ENCODE measurements at regions not wholly inside any gene's neighbourhood (a gene's known extent, or its start where the extent isn't known, plus 50 kb on each side); places are given as distances from the start of the nearest gene placed in this dataset.

- TF ChIP-seq SKI (IDR thresholded peaks at IDR 0.05; ENCODE audit: partially characterized antibody), result no peak
- peak; percentile 87; the same call in 1 of the 2 replicates for TF ChIP-seq SMARCE1 (IDR thresholded peaks at IDR 0.05; ENCODE audit: borderline replicate concordance)
- TF ChIP-seq PHF21A (CRISPR knock-in tag; IDR thresholded peaks at IDR 0.05), result peak; percentile 45; the same call in 1 of the 2 replicates
- TF ChIP-seq ZBTB8A (CRISPR knock-in tag; IDR thresholded peaks at IDR 0.05; ENCODE audit: borderline replicate concordance, low read depth), result no peak
- TF ChIP-seq TEAD3 (CRISPR knock-in tag; optimal IDR thresholded peaks at IDR 0.05; ENCODE audit: borderline replicate concordance), result peak; percentile 76
- no peak for TF ChIP-seq TFAP4 (IDR thresholded peaks at IDR 0.05; ENCODE audit: borderline replicate concordance, low read depth)
- no peak for TF ChIP-seq ZNF160 (CRISPR knock-in tag; IDR thresholded peaks at IDR 0.05)
- peak; percentile 55; the same call in 1 of the 2 replicates for TF ChIP-seq HNF1A (IDR thresholded peaks at IDR 0.05; ENCODE audit: low read depth)
- no peak for TF ChIP-seq HNF1A (CRISPR knock-in tag; IDR thresholded peaks at IDR 0.05; ENCODE audit: borderline replicate concordance)
- peak; percentile 97 for TF ChIP-seq MIXL1 (CRISPR knock-in tag; IDR thresholded peaks at IDR 0.05)
- TF ChIP-seq ZNF281 (CRISPR knock-in tag; IDR thresholded peaks at IDR 0.05; ENCODE audit: borderline replicate concordance), result no peak; the same call in 1 of the 2 replicates
- no peak for TF ChIP-seq ZNF607 (CRISPR knock-in tag; IDR thresholded peaks at IDR 0.05; ENCODE audit: borderline replicate concordance)
- TF ChIP-seq TMF1 (CRISPR knock-in tag; IDR thresholded peaks at IDR 0.05; ENCODE audit: low read depth), result no peak
- no peak for TF ChIP-seq LRRFIP1 (CRISPR knock-in tag; conservative IDR thresholded peaks at IDR 0.05)
- no peak for TF ChIP-seq MLLT10 (CRISPR knock-in tag; IDR thresholded peaks at IDR 0.05)
- TF ChIP-seq, protein P1, sequence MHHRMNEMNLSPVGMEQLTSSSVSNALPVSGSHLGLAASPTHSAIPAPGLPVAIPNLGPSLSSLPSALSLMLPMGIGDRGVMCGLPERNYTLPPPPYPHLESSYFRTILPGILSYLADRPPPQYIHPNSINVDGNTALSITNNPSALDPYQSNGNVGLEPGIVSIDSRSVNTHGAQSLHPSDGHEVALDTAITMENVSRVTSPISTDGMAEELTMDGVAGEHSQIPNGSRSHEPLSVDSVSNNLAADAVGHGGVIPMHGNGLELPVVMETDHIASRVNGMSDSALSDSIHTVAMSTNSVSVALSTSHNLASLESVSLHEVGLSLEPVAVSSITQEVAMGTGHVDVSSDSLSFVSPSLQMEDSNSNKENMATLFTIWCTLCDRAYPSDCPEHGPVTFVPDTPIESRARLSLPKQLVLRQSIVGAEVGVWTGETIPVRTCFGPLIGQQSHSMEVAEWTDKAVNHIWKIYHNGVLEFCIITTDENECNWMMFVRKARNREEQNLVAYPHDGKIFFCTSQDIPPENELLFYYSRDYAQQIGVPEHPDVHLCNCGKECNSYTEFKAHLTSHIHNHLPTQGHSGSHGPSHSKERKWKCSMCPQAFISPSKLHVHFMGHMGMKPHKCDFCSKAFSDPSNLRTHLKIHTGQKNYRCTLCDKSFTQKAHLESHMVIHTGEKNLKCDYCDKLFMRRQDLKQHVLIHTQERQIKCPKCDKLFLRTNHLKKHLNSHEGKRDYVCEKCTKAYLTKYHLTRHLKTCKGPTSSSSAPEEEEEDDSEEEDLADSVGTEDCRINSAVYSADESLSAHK (CRISPR knock-in tag; IDR thresholded peaks at IDR 0.05; ENCODE audit: borderline replicate concordance), result no peak
- no peak for TF ChIP-seq IKZF4 (CRISPR knock-in tag; IDR thresholded peaks at IDR 0.05; ENCODE audit: borderline replicate concordance, low read depth, not compliant biosample characterization)
Measured at GRCh38 chr13:70889163-70889562, 780.9 kb upstream of the KLHL1 start (continued).
